GM18520 (cell line): ENCODE measurements at regions not wholly inside any gene's neighbourhood (a gene's known extent, or its start where the extent isn't known, plus 50 kb on each side); places are given as distances from the start of the nearest gene placed in this dataset.
"Not testable (repeated sequence)": the region's sequence is repeated elsewhere in the genome, so short reads cannot be mapped to it uniquely, and the experiment has no call there.

ENCODE experiments used
- ATAC-seq: cut with Tn5 transposase; IDR thresholded peaks from one replicate; pipeline ENCODE4 v1.9.1; 2021; ENCODE audit not compliant: unreplicated experiment

GRCh38 chr21:29396951-29397455 is 98.3 kb downstream of the BACH1 start:
- no peak for ATAC-seq

DNA sequence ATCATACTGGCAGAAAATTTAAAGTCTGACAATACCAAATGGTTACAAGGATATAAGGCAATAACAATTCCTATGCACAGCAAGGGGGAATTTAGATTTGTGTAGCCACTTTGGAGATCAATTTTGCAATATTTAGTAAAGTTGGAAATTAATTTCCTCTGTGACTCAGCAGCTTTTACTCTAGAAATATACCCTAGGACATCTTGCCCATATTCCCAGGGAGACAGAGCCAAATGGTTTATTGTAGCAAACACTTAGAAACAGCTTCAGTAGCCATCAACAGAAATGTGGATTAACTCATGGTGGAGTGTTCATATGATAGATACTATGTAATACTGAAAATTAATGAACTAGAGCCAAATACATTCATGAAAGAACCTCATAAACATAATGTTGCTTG is 104.6 kb downstream of the BACH1 start:
- no peak for ATAC-seq

DNA sequence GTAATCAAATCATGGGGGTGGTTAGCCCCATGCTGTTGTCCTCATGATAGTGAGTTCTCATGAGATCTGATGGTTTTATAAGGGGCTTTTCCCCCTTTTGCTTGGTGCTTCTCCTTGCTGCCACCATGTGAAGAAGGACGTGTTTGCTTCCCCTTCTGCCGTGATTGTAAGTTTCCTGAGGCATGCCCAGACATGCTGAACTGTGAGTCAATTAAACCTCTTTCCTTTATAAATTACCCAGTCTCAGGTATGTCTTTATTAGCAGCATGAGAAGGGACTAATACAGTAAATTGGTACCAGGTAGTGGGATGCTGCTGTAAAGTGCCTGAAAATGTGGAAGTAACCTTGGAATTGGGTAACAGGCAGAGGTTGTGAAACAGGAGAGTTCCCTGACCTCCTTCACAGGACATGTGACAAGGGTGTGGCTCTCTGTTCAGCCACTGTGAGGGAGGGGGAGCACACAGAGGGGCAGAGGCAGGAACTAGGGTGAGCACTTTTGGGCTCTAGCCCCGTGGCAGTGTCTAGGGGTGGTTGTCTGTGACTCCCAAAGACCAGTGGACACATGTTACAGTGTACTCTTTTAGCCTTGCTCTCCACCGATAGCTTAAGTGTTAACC is 105.3 kb downstream of the BACH1 start:
- no peak for ATAC-seq

GRCh38 chr21:29405503-29406122 is 106.9 kb downstream of the BACH1 start:
- no peak for ATAC-seq

DNA sequence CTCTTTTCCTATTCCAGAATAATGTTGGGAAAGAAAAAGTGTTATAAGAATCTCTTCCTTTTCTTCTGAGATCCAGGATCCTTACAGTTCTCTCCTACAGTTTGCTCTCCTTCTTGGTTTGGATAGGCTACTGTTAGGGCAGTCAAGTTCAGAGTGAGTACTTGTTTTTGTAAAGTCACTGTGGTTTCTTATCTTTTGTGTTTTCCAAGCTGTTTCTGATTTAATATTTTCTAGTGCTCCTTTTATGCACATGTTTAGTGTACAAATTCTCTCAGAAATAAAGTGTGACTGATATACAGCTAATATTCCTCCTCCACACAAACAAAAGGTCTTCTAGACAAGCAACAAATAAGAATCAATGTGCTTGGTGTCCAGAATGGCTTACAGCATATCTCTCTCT is 107.7 kb downstream of the BACH1 start:
- no peak for ATAC-seq

- no peak for ATAC-seq
These were observed 108.8 kb downstream of the BACH1 start for GRCh38 chr21:29407571-29407970.

DNA sequence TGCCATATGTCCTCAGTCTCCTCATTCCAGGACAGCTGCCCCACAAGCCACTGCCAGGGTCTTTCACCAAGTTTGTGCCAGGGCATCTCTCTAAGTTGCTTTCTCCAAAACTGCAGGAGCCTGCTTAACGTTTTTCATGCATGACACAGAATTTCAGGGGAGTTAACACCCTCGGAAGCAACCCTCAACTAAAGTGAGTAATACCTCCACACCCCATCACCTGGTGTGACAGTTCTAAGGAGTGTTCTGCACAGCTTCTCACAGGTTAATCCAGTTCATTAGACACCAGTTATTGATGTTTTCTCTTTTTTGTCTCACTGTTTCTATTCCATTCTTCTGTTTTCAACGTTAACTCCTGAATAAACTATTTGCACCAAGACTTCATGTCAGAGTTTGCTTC is 115.0 kb downstream of the BACH1 start:
- ATAC-seq: no peak

DNA sequence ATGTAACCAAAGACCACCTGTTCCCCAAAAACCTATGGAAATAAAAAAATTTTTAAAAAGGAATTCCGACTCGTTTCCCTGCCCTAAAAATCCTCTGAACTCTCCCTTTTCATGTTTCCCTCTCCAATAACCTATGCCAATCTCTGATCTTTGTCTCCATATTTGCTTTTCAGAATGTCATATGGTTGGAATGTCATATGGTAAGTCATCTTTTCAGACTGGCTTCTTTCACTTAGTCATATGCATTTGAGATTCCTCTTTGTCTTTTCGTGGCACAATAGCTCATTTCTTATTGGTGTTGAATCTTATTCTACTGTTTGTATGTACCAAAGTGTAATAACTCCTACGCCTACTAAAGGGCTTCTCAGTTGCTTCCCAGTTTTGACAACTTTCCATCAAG is 117.5 kb downstream of the BACH1 start:
- ATAC-seq: no peak

DNA sequence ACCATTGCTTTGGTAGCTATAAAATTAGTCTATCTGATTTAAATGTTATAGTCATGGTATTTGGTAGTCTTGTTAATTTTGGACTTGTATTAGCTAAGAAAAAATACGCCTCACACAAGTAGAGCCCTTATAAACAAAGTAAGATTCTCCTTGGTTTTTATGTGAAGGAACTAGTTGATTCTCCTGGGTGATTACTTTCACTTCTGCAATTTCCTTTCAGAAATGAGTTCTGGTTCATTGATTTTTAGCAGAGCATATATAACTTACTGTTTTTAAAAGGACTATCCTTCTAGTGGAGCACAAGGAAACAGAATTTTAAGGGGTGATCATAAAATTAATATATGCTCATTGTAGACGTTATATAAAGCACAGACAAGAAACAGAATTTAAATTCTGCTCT is 120.1 kb downstream of the BACH1 start:
- no peak for ATAC-seq

GRCh38 chr21:29419422-29419821 is 120.7 kb downstream of the BACH1 start:
- ATAC-seq: no peak

DNA sequence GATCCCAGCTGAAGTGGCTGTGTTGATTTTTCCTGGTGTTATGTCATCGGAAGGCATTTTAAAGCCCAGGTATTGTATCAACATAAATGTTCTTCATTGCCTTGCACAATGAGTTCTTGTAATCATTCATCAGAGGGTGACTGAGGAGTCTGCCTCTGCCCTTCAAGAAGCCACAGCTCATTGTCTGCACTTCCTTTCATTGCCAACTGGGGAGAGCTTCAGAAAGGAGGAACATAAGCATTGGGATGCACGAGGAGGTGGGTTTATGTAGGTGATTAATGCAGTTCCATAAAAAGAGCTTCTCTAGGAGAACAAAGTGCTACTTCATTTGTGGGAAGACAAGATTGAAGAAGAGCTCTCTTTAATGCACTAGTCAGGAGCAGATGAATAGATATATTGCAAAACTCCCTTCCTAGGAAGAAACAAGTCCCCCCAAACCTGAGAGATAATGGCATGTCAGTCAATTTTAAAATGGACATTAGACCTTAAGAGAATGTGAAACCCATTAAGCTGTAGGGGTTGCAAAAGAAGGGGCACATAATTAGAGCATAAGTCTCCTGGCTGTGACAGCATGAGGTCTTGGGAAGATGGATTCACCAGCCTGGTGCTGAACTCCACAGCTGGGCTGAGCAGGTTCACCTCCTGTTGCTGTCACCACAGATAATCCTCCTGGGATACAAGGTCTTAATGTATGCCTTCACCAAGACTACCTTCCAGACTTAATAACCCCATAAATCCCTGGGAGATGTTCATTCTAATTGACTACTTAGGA is 124.6 kb downstream of the BACH1 start:
- ATAC-seq: no peak

GRCh38 chr21:29424728-29425127 is 126.0 kb downstream of the BACH1 start:
- no peak for ATAC-seq

GRCh38 chr21:29429218-29429617 is 130.5 kb downstream of the BACH1 start:
- ATAC-seq: no peak

DNA sequence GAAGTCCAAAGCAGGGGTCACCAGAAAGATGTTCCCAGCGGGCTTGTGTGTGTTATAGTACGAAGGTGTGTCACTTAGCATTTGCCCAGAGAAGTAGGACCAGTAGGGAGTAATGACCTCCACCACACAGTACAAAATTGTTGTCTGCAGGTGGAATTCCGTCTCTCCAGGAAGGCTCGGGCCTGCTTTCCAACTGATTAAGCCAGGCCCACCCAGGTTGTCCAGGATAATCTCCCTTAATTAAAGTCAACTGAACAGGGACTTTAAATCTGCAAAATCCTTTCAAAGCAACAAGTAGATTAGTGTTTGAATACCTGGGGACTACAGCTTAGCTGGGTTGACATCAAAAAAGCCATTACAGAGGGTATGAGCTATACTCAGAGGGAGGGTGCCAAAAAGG is 131.3 kb downstream of the BACH1 start:
- no peak for ATAC-seq

DNA sequence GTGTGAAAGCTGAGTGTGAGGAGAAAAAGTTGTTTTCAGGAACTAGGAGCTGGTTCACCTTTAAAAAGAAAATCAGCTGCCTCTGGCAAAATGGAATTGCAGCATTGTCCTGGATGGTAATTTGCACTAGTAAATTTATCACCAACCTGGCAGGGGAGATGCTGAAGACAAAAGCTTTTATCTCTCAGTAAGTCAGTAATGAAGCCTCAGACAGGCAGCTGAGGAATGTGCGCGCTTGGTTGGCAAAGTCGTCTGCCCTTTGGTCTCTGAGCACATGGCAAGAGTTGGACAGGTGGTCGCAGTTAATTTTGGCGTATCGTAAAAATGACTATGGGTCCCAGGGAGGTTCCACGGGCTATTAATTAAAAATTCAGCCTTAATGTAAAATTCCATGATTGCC is 131.9 kb downstream of the BACH1 start:
- no peak for ATAC-seq

DNA sequence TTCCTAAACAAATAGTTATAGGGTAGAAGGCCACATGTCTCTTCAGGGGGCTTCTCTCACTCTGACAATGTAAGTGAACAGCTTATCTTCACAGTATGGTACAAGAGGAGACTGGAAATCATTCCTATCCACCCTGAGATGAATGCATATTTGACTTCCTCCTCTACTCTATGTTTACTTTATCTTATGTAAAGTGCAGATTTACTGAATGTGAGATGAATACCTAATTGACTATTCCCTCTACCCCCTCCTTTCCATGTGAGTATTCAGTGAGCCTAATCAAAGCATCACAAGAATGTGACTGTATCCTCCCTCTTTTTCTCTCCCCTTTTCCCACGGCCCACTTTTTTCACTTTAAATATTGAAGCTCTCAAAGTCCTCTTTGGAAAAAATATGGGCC is 132.5 kb downstream of the BACH1 start:
- ATAC-seq: no peak

- ATAC-seq: no peak
These were observed 133.0 kb downstream of the BACH1 start for GRCh38 chr21:29431680-29432079.

DNA sequence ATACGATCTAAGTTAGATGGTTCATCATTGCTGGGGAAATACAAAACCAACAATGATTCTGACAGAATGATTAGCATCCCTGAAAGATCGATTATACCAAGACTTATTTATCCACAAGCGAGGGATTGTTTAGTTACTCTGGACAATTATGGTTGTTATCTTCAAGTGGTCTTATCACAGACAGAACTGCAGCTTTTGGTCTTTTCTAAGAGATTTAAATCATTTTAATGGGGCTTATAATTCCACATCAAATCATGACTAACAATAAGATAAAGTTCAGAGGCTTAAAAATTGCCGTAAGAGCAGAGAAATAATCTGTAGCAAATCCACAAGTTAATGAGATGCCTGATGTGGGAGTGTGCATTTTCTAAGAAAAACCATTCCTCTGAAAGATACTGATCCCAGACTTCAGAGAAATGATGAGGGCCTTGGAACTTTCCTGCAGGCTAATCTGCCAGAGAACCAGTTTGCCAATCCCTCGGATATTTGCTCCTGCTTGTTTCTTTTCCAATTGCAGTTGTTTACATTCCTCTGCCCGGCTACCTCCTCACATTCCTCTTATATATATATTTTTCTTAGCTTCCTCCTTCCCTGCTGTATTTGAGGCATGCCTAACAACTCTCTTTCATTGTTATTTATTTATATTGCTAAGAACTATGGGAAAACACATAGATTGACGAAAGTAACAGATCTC is 134.8 kb downstream of the BACH1 start:
- no peak for ATAC-seq

- ATAC-seq: peak; percentile 44
These were observed 135.4 kb downstream of the BACH1 start for GRCh38 chr21:29434081-29434480.

- ATAC-seq: not testable (repeated sequence)
These were observed 136.3 kb downstream of the BACH1 start for GRCh38 chr21:29434982-29435381.

GRCh38 chr21:29436143-29436542 is 137.4 kb downstream of the BACH1 start:
- no peak for ATAC-seq

- no peak for ATAC-seq
These were observed 137.9 kb downstream of the BACH1 start for GRCh38 chr21:29436650-29437049.
